Skin epidermis (tissue), 12 donors: ENCODE measurements at regions not wholly inside any gene's neighbourhood (a gene's known extent, or its start where the extent isn't known, plus 50 kb on each side); places are given as distances from the start of the nearest gene placed in this dataset.

ENCODE experiments used
- H3K27ac ChIP-seq, 21 experiments: fragments of 200-600 bp; sonication (generic) in 11 of 21; one replicate each; pipeline ENCODE4 v1.5.0; 2020; ENCODE audit warnings: mild to moderate bottlenecking in 3 of 21, inconsistent platforms in 2 of 21, moderate library complexity in 2 of 21
- H3K4me3 ChIP-seq, 7 experiments: fragments of 200-600 bp; sonication (generic) in 2 of 7; one replicate each; pipeline ENCODE4 v1.5.0; 2020; ENCODE audit warnings: inconsistent platforms in 2 of 7, mild to moderate bottlenecking in 2 of 7, moderate library complexity in 1 of 7

DNA sequence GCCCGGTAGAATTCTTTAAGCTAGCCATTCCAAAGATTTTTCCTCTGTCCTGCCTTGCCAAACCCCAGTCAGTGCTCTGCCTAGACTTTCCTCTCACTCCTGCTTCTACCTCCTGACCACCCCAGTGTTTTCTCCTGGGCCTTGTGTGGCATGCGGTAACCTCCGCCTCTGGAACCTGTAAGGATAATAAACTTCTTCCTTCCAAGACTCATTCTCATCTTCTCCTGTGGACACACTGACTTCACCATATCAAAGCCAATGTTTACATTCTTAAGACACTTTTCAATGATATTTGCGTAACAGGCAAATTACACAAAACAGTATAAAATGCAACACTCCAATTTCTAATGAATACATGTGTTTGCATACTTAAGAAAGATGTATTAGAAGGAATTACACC, 354.6 kb downstream of the RNF144B start:
- H3K27ac ChIP-seq: no peak overlapping the region
- H3K4me3 ChIP-seq: no peak overlapping the region

- Histone ChIP-seq H3K4me3 (no peak overlapping the region), H3K27ac (no peak overlapping the region)
These were observed 355.3 kb downstream of the RNF144B start for GRCh38 chr6:18742406-18742805.

DNA sequence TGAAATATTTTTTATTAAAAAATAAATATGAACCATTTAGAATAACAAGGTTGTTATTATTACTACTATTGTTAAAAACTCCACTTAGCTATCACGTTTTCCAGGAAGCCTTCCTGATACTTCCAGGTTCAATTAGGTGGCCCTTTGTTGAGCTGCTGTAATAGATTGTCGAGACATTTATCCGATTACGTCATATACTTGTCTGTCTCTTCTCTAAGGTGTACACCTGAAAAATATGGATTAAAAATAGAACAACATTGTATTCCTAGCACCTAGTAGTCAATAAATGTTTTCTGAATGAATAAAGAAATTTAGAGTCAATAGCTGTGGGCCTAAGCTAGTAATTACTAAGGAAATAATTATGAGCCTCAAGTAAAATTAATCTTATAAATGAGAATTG, 359.6 kb downstream of the RNF144B start:
- no peak overlapping the region for H3K27ac ChIP-seq
- H3K4me3 ChIP-seq: no peak overlapping the region

- Histone ChIP-seq H3K4me3 (no peak overlapping the region), H3K27ac (no peak overlapping the region)
These were observed 361.2 kb downstream of the RNF144B start for GRCh38 chr6:18748314-18748713.

- Histone ChIP-seq H3K27ac (no peak overlapping the region), H3K4me3 (no peak overlapping the region)
These were observed 365.3 kb downstream of the RNF144B start for GRCh38 chr6:18752278-18753068.

GRCh38 chr6:18753076-18753475, 365.9 kb downstream of the RNF144B start:
- Histone ChIP-seq H3K27ac (no peak overlapping the region), H3K4me3 (no peak overlapping the region)

DNA sequence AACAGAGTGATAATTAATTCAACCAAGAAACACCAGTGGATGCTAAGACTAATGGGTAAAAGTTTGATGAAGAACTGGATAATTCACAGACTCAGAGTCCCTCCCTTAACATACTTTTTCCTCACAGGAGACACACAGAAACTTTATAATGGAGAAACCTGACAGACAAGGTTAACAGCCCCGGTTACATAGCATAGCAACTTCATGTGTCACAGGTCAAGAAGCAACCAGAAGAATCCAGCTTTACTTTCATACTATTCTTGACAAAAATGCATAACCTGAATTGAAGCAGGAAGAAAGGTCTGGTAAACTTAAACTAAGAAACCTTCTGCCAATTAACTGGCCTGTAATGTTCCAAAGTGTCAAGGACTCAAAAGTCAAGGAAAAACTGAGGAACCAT, 375.9 kb downstream of the RNF144B start:
- Histone ChIP-seq H3K27ac (no peak overlapping the region), H3K4me3 (no peak overlapping the region)

- Histone ChIP-seq H3K4me3 (no peak overlapping the region), H3K27ac (no peak overlapping the region)
These were observed 397.6 kb downstream of the RNF144B start for GRCh38 chr6:18784794-18785193.

DNA sequence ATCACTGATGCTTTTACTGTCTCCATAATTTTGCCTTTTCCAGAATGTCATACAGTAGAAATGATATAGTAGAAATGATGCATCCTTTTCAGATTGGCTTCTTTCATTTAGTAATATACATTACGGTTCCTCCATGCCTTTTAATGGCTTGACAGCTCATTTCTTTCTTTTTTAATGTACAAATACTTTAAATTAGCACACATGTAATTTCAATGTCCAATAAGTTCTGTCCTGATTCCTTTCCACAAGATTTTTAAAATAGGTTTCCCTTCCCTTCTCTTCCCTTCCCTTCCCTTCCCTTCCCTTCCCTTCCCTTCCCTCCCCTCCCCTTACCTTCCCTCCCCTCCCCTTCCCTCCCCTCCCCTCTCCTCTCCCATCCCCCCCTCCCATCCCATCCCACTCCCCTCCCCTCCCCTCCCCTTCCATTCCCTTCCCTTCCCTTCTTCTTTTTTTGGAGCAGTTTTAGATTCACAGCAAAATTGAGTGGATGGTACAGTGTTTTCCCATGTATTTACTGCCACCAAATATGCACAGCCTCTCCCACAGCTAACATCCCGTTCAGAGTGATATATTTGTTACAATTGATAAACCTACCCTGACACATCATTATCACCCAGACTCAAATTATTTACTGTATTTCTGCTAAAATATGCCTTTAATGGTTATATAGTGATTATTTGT, 398.8 kb downstream of the RNF144B start:
- no peak overlapping the region for H3K4me3 ChIP-seq

DNA sequence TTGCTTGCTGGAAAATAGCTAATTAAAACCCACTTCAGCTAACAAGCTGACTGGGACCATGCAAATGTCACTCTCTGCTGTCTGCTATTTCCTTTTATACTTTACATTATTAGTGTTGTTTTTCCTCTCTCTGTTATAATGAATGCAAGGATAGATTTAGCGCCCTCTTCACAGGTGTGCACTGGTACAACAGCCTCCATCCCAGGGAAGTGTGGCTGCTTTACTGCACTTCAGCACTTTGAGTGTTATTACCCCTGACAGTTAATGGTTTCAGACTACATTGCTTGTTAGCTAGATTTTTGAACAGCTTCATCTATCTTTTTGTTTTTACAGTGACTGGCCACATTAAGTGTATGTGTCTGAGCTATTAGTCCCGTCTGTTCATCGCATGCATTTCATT, 405.7 kb downstream of the RNF144B start:
- H3K4me3 ChIP-seq: no peak overlapping the region
- H3K27ac ChIP-seq: no peak overlapping the region

More for the DNA sequence above, 398.8 kb downstream of the RNF144B start:
- no peak overlapping the region for H3K27ac ChIP-seq

DNA sequence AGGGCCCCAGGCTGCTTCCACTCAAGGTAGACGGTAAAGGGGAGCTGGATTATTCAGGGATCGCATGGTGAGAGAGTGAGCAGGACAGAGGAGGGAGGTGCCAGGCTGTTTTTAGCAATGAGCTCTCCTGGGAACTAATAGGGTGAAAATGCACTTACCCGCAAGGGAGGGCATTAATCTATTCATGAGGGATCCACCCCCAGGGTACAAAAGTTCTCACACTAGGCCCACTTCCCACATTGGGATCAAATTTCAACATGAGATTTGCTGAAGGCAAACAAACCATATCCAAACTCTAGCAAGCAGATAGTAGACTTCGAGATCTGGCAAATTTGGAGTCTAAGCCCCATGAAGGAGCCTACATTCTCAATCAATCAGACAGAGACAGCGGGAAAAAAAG, 408.6 kb downstream of the RNF144B start:
- no peak overlapping the region for H3K27ac ChIP-seq
- H3K4me3 ChIP-seq: no peak overlapping the region

- Histone ChIP-seq H3K4me3 (no peak overlapping the region), H3K27ac (no peak overlapping the region)
These were observed 433.6 kb downstream of the RNF144B start for GRCh38 chr6:18820725-18821124.

- H3K27ac ChIP-seq: no peak overlapping the region
These were observed 436.7 kb downstream of the RNF144B start for GRCh38 chr6:18823782-18824386.

DNA sequence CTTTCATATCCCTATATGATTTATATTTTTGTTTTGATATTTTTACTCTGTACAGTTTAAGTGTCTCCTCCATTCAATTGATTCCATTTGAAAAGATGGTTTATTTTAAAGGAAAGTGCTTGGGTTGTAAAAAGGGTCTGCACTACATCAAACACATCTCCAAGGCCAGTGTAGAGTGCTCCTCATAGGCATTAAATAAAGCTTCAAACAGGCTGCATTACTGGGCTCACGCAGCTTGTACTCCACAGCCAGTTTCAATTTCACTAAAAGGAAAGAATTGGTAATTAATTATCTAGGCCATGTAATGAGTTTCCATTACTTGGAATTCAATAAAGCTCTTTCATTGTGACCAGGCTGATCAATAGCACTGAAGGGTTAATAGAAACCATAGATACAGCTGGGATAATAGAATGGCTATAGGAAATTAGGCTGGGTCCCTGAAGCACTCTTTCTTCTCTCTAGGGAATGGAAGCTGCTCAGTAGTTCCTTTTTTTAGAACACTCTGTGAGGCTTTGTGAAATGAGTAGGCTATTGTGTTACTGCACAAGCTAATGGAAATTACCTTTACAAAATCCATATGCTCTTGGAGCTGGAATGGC, 442.2 kb downstream of the RNF144B start:
- no peak overlapping the region for H3K27ac ChIP-seq
- no peak overlapping the region for H3K4me3 ChIP-seq

More at GRCh38 chr6:18823782-18824386, 436.7 kb downstream of the RNF144B start:
- H3K4me3 ChIP-seq: no peak overlapping the region

GRCh38 chr6:18835976-18836375, 448.8 kb downstream of the RNF144B start:
- Histone ChIP-seq H3K4me3 (no peak overlapping the region), H3K27ac (no peak overlapping the region)

GRCh38 chr6:18837013-18837412, 449.9 kb downstream of the RNF144B start:
- no peak overlapping the region for H3K27ac ChIP-seq
- H3K4me3 ChIP-seq: no peak overlapping the region

GRCh38 chr6:18842534-18842933, 455.4 kb downstream of the RNF144B start:
- H3K27ac ChIP-seq: no peak overlapping the region
- H3K4me3 ChIP-seq: no peak overlapping the region

DNA sequence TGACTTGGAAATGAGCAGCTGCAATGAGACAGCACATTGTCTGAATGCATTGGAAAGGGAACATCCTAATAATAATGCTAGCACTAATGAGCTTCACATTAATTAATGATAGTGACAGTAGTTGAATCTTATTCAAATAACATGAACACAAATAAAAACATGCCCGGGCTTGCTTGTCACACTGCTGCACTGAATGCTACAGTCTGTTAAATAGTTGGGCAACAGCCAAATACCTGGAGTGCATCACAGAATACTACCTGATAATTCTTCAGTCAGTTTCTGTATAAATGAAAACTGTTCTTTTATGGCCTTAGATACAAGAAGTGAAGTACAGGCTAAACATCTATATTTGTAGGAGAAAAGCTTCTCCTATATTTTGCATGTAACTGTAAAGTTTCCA, 458.7 kb downstream of the RNF144B start:
- Histone ChIP-seq H3K27ac (no peak overlapping the region), H3K4me3 (no peak overlapping the region)

- H3K4me3 ChIP-seq: no peak overlapping the region
These were observed 459.2 kb downstream of the RNF144B start for GRCh38 chr6:18846327-18846726.

DNA sequence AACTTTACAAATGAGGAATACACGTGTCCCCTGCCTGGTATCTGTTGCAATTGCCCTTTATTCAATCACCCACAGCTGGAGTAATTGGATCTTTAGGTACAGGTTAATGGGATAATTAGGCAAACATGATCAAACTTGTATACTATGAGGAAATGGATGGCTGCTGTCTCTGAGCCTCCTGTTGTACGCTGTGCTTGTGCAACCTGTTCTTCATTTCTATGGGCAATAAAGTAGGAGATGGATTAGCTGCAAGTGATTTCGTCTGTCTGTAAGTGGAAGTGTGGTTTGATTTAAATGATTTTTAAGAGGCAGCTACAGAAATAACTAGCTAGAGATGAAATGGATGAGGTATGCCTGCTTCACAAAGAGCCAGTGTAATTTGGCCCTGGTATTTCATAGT, 474.1 kb downstream of the RNF144B start:
- Histone ChIP-seq H3K4me3 (no peak overlapping the region), H3K27ac (no peak overlapping the region)

More at GRCh38 chr6:18846327-18846726, 459.2 kb downstream of the RNF144B start:
- H3K27ac ChIP-seq: no peak overlapping the region

- no peak overlapping the region for H3K4me3 ChIP-seq
- H3K27ac ChIP-seq: no peak overlapping the region
These were observed 496.1 kb downstream of the RNF144B start for GRCh38 chr6:18883268-18883667.
